Esophagus squamous epithelium (tissue), 4 donors: ENCODE measurements at regions not wholly inside any gene's neighbourhood (a gene's known extent, or its start where the extent isn't known, plus 50 kb on each side); places are given as distances from the start of the nearest gene placed in this dataset.

Experiments
- POLR2A ChIP-seq, 4 donors: fragments of 450-650 bp; IDR thresholded peaks; one replicate each; pipeline ENCODE4 v1.6.1; 2017; ENCODE audit warnings: antibody characterized with exemption in 4 of 4, mild to moderate bottlenecking in 4 of 4, moderate library complexity in 3 of 4
- TF ChIP-seq, protein P1 (sequence below), 6 experiments: fragments of 450-650 bp in 4 of 6; fragments of 200-600 bp in 2 of 6; sonication (generic) in 2 of 6; IDR thresholded peaks; one replicate each; pipeline ENCODE4 v1.5.1; 2016 to 2019; ENCODE audit warnings: antibody characterized with exemption in 6 of 6, mild to moderate bottlenecking in 4 of 6, moderate library complexity in 4 of 6

- TF ChIP-seq POLR2A (IDR thresholded peaks at IDR 0.05) = no peak
- TF ChIP-seq, protein P1, sequence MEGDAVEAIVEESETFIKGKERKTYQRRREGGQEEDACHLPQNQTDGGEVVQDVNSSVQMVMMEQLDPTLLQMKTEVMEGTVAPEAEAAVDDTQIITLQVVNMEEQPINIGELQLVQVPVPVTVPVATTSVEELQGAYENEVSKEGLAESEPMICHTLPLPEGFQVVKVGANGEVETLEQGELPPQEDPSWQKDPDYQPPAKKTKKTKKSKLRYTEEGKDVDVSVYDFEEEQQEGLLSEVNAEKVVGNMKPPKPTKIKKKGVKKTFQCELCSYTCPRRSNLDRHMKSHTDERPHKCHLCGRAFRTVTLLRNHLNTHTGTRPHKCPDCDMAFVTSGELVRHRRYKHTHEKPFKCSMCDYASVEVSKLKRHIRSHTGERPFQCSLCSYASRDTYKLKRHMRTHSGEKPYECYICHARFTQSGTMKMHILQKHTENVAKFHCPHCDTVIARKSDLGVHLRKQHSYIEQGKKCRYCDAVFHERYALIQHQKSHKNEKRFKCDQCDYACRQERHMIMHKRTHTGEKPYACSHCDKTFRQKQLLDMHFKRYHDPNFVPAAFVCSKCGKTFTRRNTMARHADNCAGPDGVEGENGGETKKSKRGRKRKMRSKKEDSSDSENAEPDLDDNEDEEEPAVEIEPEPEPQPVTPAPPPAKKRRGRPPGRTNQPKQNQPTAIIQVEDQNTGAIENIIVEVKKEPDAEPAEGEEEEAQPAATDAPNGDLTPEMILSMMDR (IDR thresholded peaks at IDR 0.05) = no peak
These were observed 372.1 kb upstream of the SGCD start for GRCh38 chr5:155954701-155955445.
